Activated naive CD4-positive, alpha-beta T cell treated with anti-CD3 and anti-CD28 coated beads, Interleukin-2, amount 50 U/mL, for 72 hours (primary cell): ENCODE measurements at regions not wholly inside any gene's neighbourhood (a gene's known extent, or its start where the extent isn't known, plus 50 kb on each side); places are given as distances from the start of the nearest gene placed in this dataset.
"Not testable (repeated sequence)": the region's sequence is repeated elsewhere in the genome, so short reads cannot be mapped to it uniquely, and the experiment has no call there.

ENCODE experiments used
- ATAC-seq, 2 donors: fragments of 150-1000 bp; cut with Tn5 transposase; 2 replicates each; pipeline ENCODE4 v1.10.0; 2021; ENCODE audit warnings: mild to moderate bottlenecking in 2 of 2, moderate library complexity in 2 of 2
- DNase-seq, 2 donors: peaks; one replicate each; pipeline ENCODE4 v3.0.0; 2021 to 2022; ENCODE audit warnings: low spot score in 2 of 2
- H3K27ac Mint-ChIP-seq, 2 donors: one replicate each; pipeline ENCODE4 v1.8.0; 2022; ENCODE audit warnings: mild to moderate bottlenecking in 2 of 2, mixed read lengths in 2 of 2
- H3K36me3 Mint-ChIP-seq, 2 donors: one replicate each; pipeline ENCODE4 v1.8.0; 2022; ENCODE audit warnings: mixed read lengths in 2 of 2
- H3K9me3 Mint-ChIP-seq, 2 donors: one replicate each; pipeline ENCODE4 v1.8.0; 2022; ENCODE audit warnings: mixed read lengths in 2 of 2

GRCh38 chrX:39030636-39031035 is 229.4 kb downstream of the MID1IP1 start:
- ATAC-seq = no peak
- peaks cover 5 to 6% of the 10 kb centered on the region in 2 donors for H3K36me3 Mint-ChIP-seq
- DNase-seq = no peak
- H3K27ac Mint-ChIP-seq = no peak overlapping the region
- peaks cover 7 to 11% of the 10 kb centered on the region in 2 donors for H3K9me3 Mint-ChIP-seq

- DNase-seq (no peak), ATAC-seq (no peak)
- no peaks in the 10 kb centered on the region for H3K36me3 Mint-ChIP-seq
- H3K27ac Mint-ChIP-seq = no peak overlapping the region
- no peaks in the 10 kb centered on the region for H3K9me3 Mint-ChIP-seq
Observed at GRCh38 chrX:39039890-39040289, 238.6 kb downstream of the MID1IP1 start.

GRCh38 chrX:39043838-39044550 is 242.7 kb downstream of the MID1IP1 start:
- no peak for ATAC-seq
- H3K9me3 Mint-ChIP-seq = no peaks in the 10 kb centered on the region
- H3K36me3 Mint-ChIP-seq = no peaks in the 10 kb centered on the region
- no peak for DNase-seq
- no peak overlapping the region for H3K27ac Mint-ChIP-seq

GRCh38 chrX:39047174-39047573 is 245.9 kb downstream of the MID1IP1 start:
- no peak for ATAC-seq
- no peaks in the 10 kb centered on the region for H3K9me3 Mint-ChIP-seq
- DNase-seq = no peak
- no peak overlapping the region for H3K27ac Mint-ChIP-seq
- H3K36me3 Mint-ChIP-seq = no peaks in the 10 kb centered on the region

- no peaks in the 10 kb centered on the region for H3K9me3 Mint-ChIP-seq
- ATAC-seq = no peak
Observed at GRCh38 chrX:39049975-39050374, 248.7 kb downstream of the MID1IP1 start.

GRCh38 chrX:39050427-39050826 is 249.2 kb downstream of the MID1IP1 start:
- H3K27ac Mint-ChIP-seq = no peak overlapping the region
- ATAC-seq = no peak
- H3K9me3 Mint-ChIP-seq = no peaks in the 10 kb centered on the region
- no peaks in the 10 kb centered on the region for H3K36me3 Mint-ChIP-seq
- no peak for DNase-seq

More at GRCh38 chrX:39049975-39050374, 248.7 kb downstream of the MID1IP1 start:
- no peaks in the 10 kb centered on the region for H3K36me3 Mint-ChIP-seq
- no peak overlapping the region for H3K27ac Mint-ChIP-seq
- no peak for DNase-seq

GRCh38 chrX:39052751-39053150 is 251.5 kb downstream of the MID1IP1 start:
- Mint-ChIP-seq H3K27ac (no peak overlapping the region), H3K9me3 (no peaks in the 10 kb centered on the region), H3K36me3 (no peaks in the 10 kb centered on the region)
- no peak for DNase-seq
- ATAC-seq = no peak

- H3K36me3 Mint-ChIP-seq = no peaks in the 10 kb centered on the region
- no peaks in the 10 kb centered on the region for H3K9me3 Mint-ChIP-seq
- ATAC-seq = no peak
- H3K27ac Mint-ChIP-seq = no peak overlapping the region
- no peak for DNase-seq
Observed at GRCh38 chrX:39058724-39059123, 257.5 kb downstream of the MID1IP1 start.

GRCh38 chrX:39059866-39060265 is 258.6 kb downstream of the MID1IP1 start:
- Mint-ChIP-seq H3K36me3 (no peaks in the 10 kb centered on the region), H3K9me3 (no peaks in the 10 kb centered on the region), H3K27ac (no peak overlapping the region)
- DNase-seq (no peak), ATAC-seq (no peak)

- H3K27ac Mint-ChIP-seq = no peak overlapping the region
- ATAC-seq (no peak), DNase-seq (no peak)
- H3K36me3 Mint-ChIP-seq = no peaks in the 10 kb centered on the region
- no peaks in the 10 kb centered on the region for H3K9me3 Mint-ChIP-seq
Observed at GRCh38 chrX:39063037-39063436, 261.8 kb downstream of the MID1IP1 start.

GRCh38 chrX:39063702-39064101 is 262.4 kb downstream of the MID1IP1 start:
- H3K36me3 Mint-ChIP-seq = no peaks in the 10 kb centered on the region
- H3K27ac Mint-ChIP-seq = no peak overlapping the region
- H3K9me3 Mint-ChIP-seq = no peaks in the 10 kb centered on the region
- no peak for ATAC-seq
- no peak for DNase-seq

- no peak overlapping the region for H3K27ac Mint-ChIP-seq
- no peak for DNase-seq
- ATAC-seq = no peak
- H3K36me3 Mint-ChIP-seq = no peaks in the 10 kb centered on the region
- H3K9me3 Mint-ChIP-seq = no peaks in the 10 kb centered on the region
Observed at GRCh38 chrX:39065051-39065871, 264.0 kb downstream of the MID1IP1 start.

- H3K9me3 Mint-ChIP-seq = no peaks in the 10 kb centered on the region
- H3K36me3 Mint-ChIP-seq = no peaks in the 10 kb centered on the region
- DNase-seq = no peak
- no peak overlapping the region for H3K27ac Mint-ChIP-seq
- ATAC-seq = no peak
Observed at GRCh38 chrX:39067866-39068265, 266.6 kb downstream of the MID1IP1 start.

- not testable (repeated sequence) for ATAC-seq, H3K27ac Mint-ChIP-seq, DNase-seq, H3K9me3 Mint-ChIP-seq, H3K36me3 Mint-ChIP-seq
Observed at GRCh38 chrX:39068634-39069033, 267.4 kb downstream of the MID1IP1 start.

GRCh38 chrX:39070009-39070408 is 268.8 kb downstream of the MID1IP1 start:
- H3K9me3 Mint-ChIP-seq = peaks cover 0 to under 1% of the 10 kb centered on the region in 2 donors
- no peak for DNase-seq
- H3K27ac Mint-ChIP-seq = no peak overlapping the region
- no peaks in the 10 kb centered on the region for H3K36me3 Mint-ChIP-seq
- ATAC-seq = no peak

GRCh38 chrX:39073131-39073530 is 271.9 kb downstream of the MID1IP1 start:
- ATAC-seq (no peak), DNase-seq (no peak)
- Mint-ChIP-seq H3K27ac (no peak overlapping the region), H3K9me3 (peaks cover 0 to 4% of the 10 kb centered on the region in 2 donors), H3K36me3 (no peaks in the 10 kb centered on the region)

GRCh38 chrX:39096599-39096998 is 295.3 kb downstream of the MID1IP1 start:
- Mint-ChIP-seq H3K27ac (no peak overlapping the region), H3K9me3 (peaks cover 0 to 6% of the 10 kb centered on the region in 2 donors), H3K36me3 (no peaks in the 10 kb centered on the region)
- ATAC-seq = peak in 1 of 2 donors; percentile 41
- DNase-seq = no peak

- DNase-seq (no peak), ATAC-seq (no peak)
- H3K36me3 Mint-ChIP-seq = peaks cover 0 to 2% of the 10 kb centered on the region in 2 donors
- peaks cover 0 to 3% of the 10 kb centered on the region in 2 donors for H3K9me3 Mint-ChIP-seq
- no peak overlapping the region for H3K27ac Mint-ChIP-seq
Observed at GRCh38 chrX:39104745-39105144, 303.5 kb downstream of the MID1IP1 start.
